Endodermal cell (in vitro differentiated cells): ENCODE measurements at regions not wholly inside any gene's neighbourhood (a gene's known extent, or its start where the extent isn't known, plus 50 kb on each side); places are given as distances from the start of the nearest gene placed in this dataset.

Source experiments
- DNase-seq: peaks from one replicate; pipeline ENCODE4 v3.0.0-alpha.2; 2017
- H3K27ac ChIP-seq: 2 replicates; pipeline ENCODE4 v1.5.1; 2013; ENCODE audit warnings: mild to moderate bottlenecking, low read depth, low read length, moderate library complexity
- H3K27me3 ChIP-seq: 2 replicates; pipeline ENCODE4 v1.6.1; 2013; ENCODE audit warnings: mild to moderate bottlenecking, low read length, moderate library complexity; ENCODE audit not compliant: insufficient read depth, control insufficient read depth, poor library complexity, severe bottlenecking
- H3K36me3 ChIP-seq: 2 replicates; pipeline ENCODE4 v1.7.0; 2013; ENCODE audit warnings: mild to moderate bottlenecking, low read length, moderate library complexity; ENCODE audit not compliant: control insufficient read depth, insufficient read depth
- H3K4me1 ChIP-seq: one replicate; pipeline ENCODE4 v1.7.0; 2013; ENCODE audit warnings: low read length; ENCODE audit not compliant: control insufficient read depth, insufficient read depth
- H3K4me3 ChIP-seq: 2 replicates; pipeline ENCODE4 v1.5.1; 2013; ENCODE audit warnings: mild to moderate bottlenecking, low read length, moderate library complexity
- H3K9ac ChIP-seq: 2 replicates; pipeline ENCODE4 v1.6.1; 2013; ENCODE audit warnings: mild to moderate bottlenecking, low read length, moderate library complexity; ENCODE audit not compliant: poor library complexity, severe bottlenecking; ENCODE audit errors: extremely low read depth
- H3K9me3 ChIP-seq: 2 replicates; pipeline ENCODE4 v1.6.1; 2013; ENCODE audit warnings: mild to moderate bottlenecking, low read length, moderate library complexity; ENCODE audit not compliant: control insufficient read depth
- H3K27ac Mint-ChIP-seq: 2 replicates; pipeline ENCODE4 v1.8.0; 2020; ENCODE audit warnings: mixed read lengths
- H3K27me3 Mint-ChIP-seq: 2 replicates; pipeline ENCODE4 v1.8.0; 2021; ENCODE audit warnings: mild to moderate bottlenecking, mixed read lengths; ENCODE audit not compliant: insufficient read depth
- H3K36me3 Mint-ChIP-seq: 2 replicates; pipeline ENCODE4 v1.8.0; 2020; ENCODE audit warnings: low read depth, mixed read lengths
- H3K4me1 Mint-ChIP-seq: 2 replicates; pipeline ENCODE4 v1.8.0; 2020; ENCODE audit warnings: mixed read lengths
- H3K4me3 Mint-ChIP-seq: 2 replicates; pipeline ENCODE4 v1.8.0; 2020; ENCODE audit warnings: mild to moderate bottlenecking, moderate library complexity, mixed read lengths
- H3K9me3 Mint-ChIP-seq: 2 replicates; pipeline ENCODE4 v1.8.0; 2020; ENCODE audit warnings: mild to moderate bottlenecking, mixed read lengths
- WGBS, 2 experiments: methylation state at CpG; one replicate each; pipeline versions ENCODE4 v1.1.5 to v1.1.7; 2013; ENCODE audit warnings: missing lambda C conversion rate in 2 of 2, mixed read lengths in 1 of 2; ENCODE audit not compliant: insufficient coverage in 1 of 2, insufficient read length in 1 of 2; 5-methylcytosine and 5-hydroxymethylcytosine counted together
- TF ChIP-seq, protein P1 (sequence below): fragments of 200-600 bp; sonication (generic); conservative IDR thresholded peaks from 2 replicates; pipeline ENCODE4 v1.5.0; 2021; ENCODE audit warnings: antibody characterized with exemption, mild to moderate bottlenecking

DNA sequence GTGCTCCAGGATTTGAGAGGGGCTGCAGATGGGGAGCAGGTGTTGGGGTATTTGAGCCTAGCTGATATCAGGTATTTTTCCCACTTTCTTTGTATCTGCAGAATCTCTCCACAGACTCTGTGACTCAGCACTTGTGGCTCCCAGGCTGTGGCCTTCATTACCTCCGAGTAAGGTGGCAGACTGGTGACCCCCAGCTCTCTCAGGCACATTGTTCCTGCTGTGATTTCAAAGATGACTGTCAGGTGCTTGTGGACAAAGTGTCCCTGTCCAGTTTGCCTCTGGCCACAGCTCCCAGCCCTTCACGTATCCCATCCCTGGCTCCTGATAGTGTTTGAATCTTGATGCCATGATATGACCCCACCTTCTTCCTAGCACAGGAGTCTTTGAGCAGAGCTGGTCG lies 396.8 kb upstream of the PODXL start:
- Mint-ChIP-seq H3K4me1 (peaks cover 19% of the 10 kb centered on the region), H3K4me3 (no peak overlapping the region), H3K27me3 (no peaks in the 10 kb centered on the region), H3K36me3 (no peaks in the 10 kb centered on the region), H3K9me3 (peaks cover 10% of the 10 kb centered on the region), H3K27ac (no peak overlapping the region)
- Histone ChIP-seq H3K27ac (no peak overlapping the region), H3K4me1 (no peaks in the 10 kb centered on the region), H3K36me3 (no peaks in the 10 kb centered on the region), H3K9ac (no peak overlapping the region), H3K4me3 (no peak overlapping the region), H3K9me3 (peaks cover 5% of the 10 kb centered on the region), H3K27me3 (peaks cover 10% of the 10 kb centered on the region)
- peak; percentile 42 for DNase-seq
- WGBS, 2 experiments = 71 to 91% methylated on average over 1 to 3 of the region's 3 CpGs
- TF ChIP-seq, protein P1, sequence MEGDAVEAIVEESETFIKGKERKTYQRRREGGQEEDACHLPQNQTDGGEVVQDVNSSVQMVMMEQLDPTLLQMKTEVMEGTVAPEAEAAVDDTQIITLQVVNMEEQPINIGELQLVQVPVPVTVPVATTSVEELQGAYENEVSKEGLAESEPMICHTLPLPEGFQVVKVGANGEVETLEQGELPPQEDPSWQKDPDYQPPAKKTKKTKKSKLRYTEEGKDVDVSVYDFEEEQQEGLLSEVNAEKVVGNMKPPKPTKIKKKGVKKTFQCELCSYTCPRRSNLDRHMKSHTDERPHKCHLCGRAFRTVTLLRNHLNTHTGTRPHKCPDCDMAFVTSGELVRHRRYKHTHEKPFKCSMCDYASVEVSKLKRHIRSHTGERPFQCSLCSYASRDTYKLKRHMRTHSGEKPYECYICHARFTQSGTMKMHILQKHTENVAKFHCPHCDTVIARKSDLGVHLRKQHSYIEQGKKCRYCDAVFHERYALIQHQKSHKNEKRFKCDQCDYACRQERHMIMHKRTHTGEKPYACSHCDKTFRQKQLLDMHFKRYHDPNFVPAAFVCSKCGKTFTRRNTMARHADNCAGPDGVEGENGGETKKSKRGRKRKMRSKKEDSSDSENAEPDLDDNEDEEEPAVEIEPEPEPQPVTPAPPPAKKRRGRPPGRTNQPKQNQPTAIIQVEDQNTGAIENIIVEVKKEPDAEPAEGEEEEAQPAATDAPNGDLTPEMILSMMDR = no peak

DNA sequence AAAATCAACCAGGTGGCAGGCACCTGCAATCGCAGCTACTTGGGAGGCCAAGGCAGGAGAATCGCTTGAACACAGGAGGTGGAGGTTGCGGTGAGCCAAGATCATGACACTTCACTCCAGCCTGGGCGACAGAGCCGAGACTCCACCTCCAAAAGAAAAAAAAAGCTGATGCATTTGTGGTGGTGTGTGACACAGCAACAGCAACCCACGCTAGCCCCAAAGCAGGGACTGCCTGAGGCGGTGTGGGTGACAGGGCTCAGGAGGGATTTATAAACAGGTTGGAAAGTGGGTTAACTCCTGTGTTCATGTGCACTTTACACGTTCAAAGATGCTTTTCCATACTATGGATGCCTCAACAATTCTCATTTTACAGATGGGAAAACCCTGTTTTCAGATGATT lies 395.9 kb upstream of the PODXL start:
- Histone ChIP-seq H3K27ac (no peak overlapping the region), H3K9me3 (peaks cover 5% of the 10 kb centered on the region), H3K27me3 (peaks cover 16% of the 10 kb centered on the region), H3K4me3 (no peak overlapping the region), H3K4me1 (no peaks in the 10 kb centered on the region), H3K36me3 (no peaks in the 10 kb centered on the region), H3K9ac (no peak overlapping the region)
- no peaks in the 10 kb centered on the region for H3K36me3 Mint-ChIP-seq
- H3K4me1 Mint-ChIP-seq = peaks cover 12% of the 10 kb centered on the region
- WGBS, 2 experiments = 94% methylated on average over 6 to 8 of the region's 8 CpGs
- H3K27ac Mint-ChIP-seq = no peak overlapping the region
- no peak overlapping the region for H3K4me3 Mint-ChIP-seq
- TF ChIP-seq, protein P1 = no peak
- no peaks in the 10 kb centered on the region for H3K27me3 Mint-ChIP-seq
- peaks cover 10% of the 10 kb centered on the region for H3K9me3 Mint-ChIP-seq
- peak; percentile 31 for DNase-seq

DNA sequence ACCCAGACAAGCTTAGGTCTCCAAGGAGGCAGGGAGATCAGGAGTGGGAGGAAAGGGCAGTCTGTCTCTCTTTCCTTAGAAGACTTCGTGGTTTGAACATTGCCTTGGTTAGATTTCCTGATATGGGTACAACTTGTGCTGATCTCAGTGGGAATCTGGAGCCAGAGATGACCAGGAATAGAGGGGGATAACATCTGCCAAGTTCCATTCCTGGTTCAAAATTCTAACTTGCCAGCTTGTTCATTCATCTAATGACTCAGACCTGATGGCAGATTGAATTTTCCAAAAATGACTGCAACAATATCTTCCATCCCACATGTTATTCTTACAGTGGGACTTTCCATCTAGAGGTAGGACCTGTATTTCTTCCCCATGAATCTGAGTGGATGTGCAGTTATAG lies 394.3 kb upstream of the PODXL start:
- Mint-ChIP-seq H3K4me1 (peaks cover 11% of the 10 kb centered on the region), H3K27me3 (peaks cover 14% of the 10 kb centered on the region), H3K27ac (no peak overlapping the region), H3K36me3 (no peaks in the 10 kb centered on the region), H3K4me3 (no peak overlapping the region), H3K9me3 (peaks cover 8% of the 10 kb centered on the region)
- DNase-seq = no peak
- no peak overlapping the region for H3K27ac ChIP-seq
- H3K9me3 ChIP-seq = no peaks in the 10 kb centered on the region
- TF ChIP-seq, protein P1 = no peak
- H3K36me3 ChIP-seq = no peaks in the 10 kb centered on the region
- no peaks in the 10 kb centered on the region for H3K4me1 ChIP-seq
- peaks cover 33% of the 10 kb centered on the region for H3K27me3 ChIP-seq
- WGBS, 2 experiments = 89 to 100% methylated on average over 1 of the region's 1 CpG
- H3K4me3 ChIP-seq = no peak overlapping the region
- H3K9ac ChIP-seq = no peak overlapping the region
